ENCODE measurements at regions not wholly inside any gene's neighbourhood (a gene's known extent, or its start where the extent isn't known, plus 50 kb on each side); places are given as distances from the start of the nearest gene placed in this dataset.

GRCh38 chr6:1486387-1486786, 97.0 kb downstream of the FOXF2 start:
- TF ChIP-seq CTCF (IDR thresholded peaks at IDR 0.05; ENCODE audit: insufficient read depth, low read length, poor library complexity, severe bottlenecking) = no peak
- H3K36me3 ChIP-seq (ENCODE audit: control insufficient read depth, insufficient read depth, low read length) = no peaks in the 10 kb centered on the region
- no peak overlapping the region for H3K4me3 ChIP-seq (replicated peaks; ENCODE audit: low read depth, low read length)
- H3K27me3 ChIP-seq (replicated peaks; ENCODE audit: control insufficient read depth, insufficient read depth, low read length) = no peaks in the 10 kb centered on the region
- no peak for DNase-seq (ENCODE audit: extremely low read depth, insufficient read length)

GRCh38 chr6:1487239-1487638, 97.9 kb downstream of the FOXF2 start:
- no peaks in the 10 kb centered on the region for H3K36me3 ChIP-seq (ENCODE audit: control insufficient read depth, insufficient read depth, low read length)

GRCh38 chr6:1491025-1491424, 101.6 kb downstream of the FOXF2 start:
- H3K36me3 ChIP-seq (ENCODE audit: control insufficient read depth, insufficient read depth, low read length) = no peaks in the 10 kb centered on the region
- H3K4me3 ChIP-seq (replicated peaks; ENCODE audit: low read depth, low read length) = no peak overlapping the region
- H3K27me3 ChIP-seq (replicated peaks; ENCODE audit: control insufficient read depth, insufficient read depth, low read length) = no peaks in the 10 kb centered on the region
- no peak for TF ChIP-seq CTCF (IDR thresholded peaks at IDR 0.05; ENCODE audit: insufficient read depth, low read length, poor library complexity, severe bottlenecking)
- no peak for DNase-seq (ENCODE audit: extremely low read depth, insufficient read length)

More at GRCh38 chr6:1487239-1487638, 97.9 kb downstream of the FOXF2 start:
- TF ChIP-seq CTCF (IDR thresholded peaks at IDR 0.05; ENCODE audit: insufficient read depth, low read length, poor library complexity, severe bottlenecking) = no peak
- H3K4me3 ChIP-seq (replicated peaks; ENCODE audit: low read depth, low read length) = no peak overlapping the region
- DNase-seq (ENCODE audit: extremely low read depth, insufficient read length) = no peak
- no peaks in the 10 kb centered on the region for H3K27me3 ChIP-seq (replicated peaks; ENCODE audit: control insufficient read depth, insufficient read depth, low read length)

GRCh38 chr6:1491591-1492319, 102.4 kb downstream of the FOXF2 start:
- TF ChIP-seq CTCF (IDR thresholded peaks at IDR 0.05; ENCODE audit: insufficient read depth, low read length, poor library complexity, severe bottlenecking) = no peak

GRCh38 chr6:1494671-1495070, 105.3 kb downstream of the FOXF2 start:
- Histone ChIP-seq H3K36me3 (ENCODE audit: control insufficient read depth, insufficient read depth, low read length) (no peaks in the 10 kb centered on the region), H3K27me3 (replicated peaks; ENCODE audit: control insufficient read depth, insufficient read depth, low read length) (no peaks in the 10 kb centered on the region), H3K4me3 (replicated peaks; ENCODE audit: low read depth, low read length) (no peak overlapping the region)
- no peak for TF ChIP-seq CTCF (IDR thresholded peaks at IDR 0.05; ENCODE audit: insufficient read depth, low read length, poor library complexity, severe bottlenecking)
- DNase-seq (ENCODE audit: extremely low read depth, insufficient read length) = no peak

More at GRCh38 chr6:1491591-1492319, 102.4 kb downstream of the FOXF2 start:
- Histone ChIP-seq H3K36me3 (ENCODE audit: control insufficient read depth, insufficient read depth, low read length) (no peaks in the 10 kb centered on the region), H3K27me3 (replicated peaks; ENCODE audit: control insufficient read depth, insufficient read depth, low read length) (no peaks in the 10 kb centered on the region), H3K4me3 (replicated peaks; ENCODE audit: low read depth, low read length) (no peak overlapping the region)
- no peak for DNase-seq (ENCODE audit: extremely low read depth, insufficient read length)
